ENCODE measurements at regions not wholly inside any gene's neighbourhood (a gene's known extent, or its start where the extent isn't known, plus 50 kb on each side); places are given as distances from the start of the nearest gene placed in this dataset.

DNA sequence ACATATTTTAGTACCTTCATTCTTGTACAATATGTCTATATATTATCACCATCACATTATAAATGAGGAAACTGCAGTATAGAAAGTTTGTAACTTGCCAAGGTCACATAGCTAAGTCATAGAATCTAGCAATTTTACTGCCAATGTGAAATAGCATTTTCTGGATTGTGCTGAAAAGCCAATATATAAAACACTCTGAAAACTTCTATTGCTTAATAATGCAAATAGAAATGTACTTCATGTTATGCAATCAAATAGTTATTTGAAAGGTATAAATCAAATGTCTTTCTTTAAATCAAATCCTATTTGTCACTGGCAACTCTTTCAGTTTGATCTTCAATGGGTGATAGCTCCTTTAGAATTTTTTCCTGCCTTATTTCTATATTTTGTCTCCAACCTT lies 129.5 kb downstream of the TMEM26 start:
- TF ChIP-seq, protein P1, sequence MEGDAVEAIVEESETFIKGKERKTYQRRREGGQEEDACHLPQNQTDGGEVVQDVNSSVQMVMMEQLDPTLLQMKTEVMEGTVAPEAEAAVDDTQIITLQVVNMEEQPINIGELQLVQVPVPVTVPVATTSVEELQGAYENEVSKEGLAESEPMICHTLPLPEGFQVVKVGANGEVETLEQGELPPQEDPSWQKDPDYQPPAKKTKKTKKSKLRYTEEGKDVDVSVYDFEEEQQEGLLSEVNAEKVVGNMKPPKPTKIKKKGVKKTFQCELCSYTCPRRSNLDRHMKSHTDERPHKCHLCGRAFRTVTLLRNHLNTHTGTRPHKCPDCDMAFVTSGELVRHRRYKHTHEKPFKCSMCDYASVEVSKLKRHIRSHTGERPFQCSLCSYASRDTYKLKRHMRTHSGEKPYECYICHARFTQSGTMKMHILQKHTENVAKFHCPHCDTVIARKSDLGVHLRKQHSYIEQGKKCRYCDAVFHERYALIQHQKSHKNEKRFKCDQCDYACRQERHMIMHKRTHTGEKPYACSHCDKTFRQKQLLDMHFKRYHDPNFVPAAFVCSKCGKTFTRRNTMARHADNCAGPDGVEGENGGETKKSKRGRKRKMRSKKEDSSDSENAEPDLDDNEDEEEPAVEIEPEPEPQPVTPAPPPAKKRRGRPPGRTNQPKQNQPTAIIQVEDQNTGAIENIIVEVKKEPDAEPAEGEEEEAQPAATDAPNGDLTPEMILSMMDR (IDR thresholded peaks at IDR 0.05): no peak
- TF ChIP-seq POLR2A (IDR thresholded peaks at IDR 0.05): no peak

Measured in uterus (tissue), 2 donors.